Upper lobe of left lung (tissue), 6 donors: ENCODE measurements at regions not wholly inside any gene's neighbourhood (a gene's known extent, or its start where the extent isn't known, plus 50 kb on each side); places are given as distances from the start of the nearest gene placed in this dataset.

ENCODE experiments used
- ATAC-seq, 2 donors: fragments of 200-7000 bp; cut with Tn5 transposase; one replicate each; pipeline ENCODE4 v1.9.1; 2022; ENCODE audit warnings: mild to moderate bottlenecking in 2 of 2, moderate library complexity in 2 of 2; ENCODE audit not compliant: low FRiP score in 2 of 2
- DNase-seq, 2 donors: peaks; one replicate each; pipeline ENCODE4 v3.0.0-alpha.2; 2019 to 2020
- H3K27ac ChIP-seq, 4 donors: fragments of 200-600 bp; sonication (generic); one replicate each; pipeline ENCODE4 v1.5.1; 2016 to 2019
- H3K27me3 ChIP-seq, 4 donors: fragments of 200-600 bp; sonication (generic); one replicate each; pipeline ENCODE4 v1.5.1; 2017 to 2019
- H3K36me3 ChIP-seq, 4 donors: fragments of 200-600 bp; sonication (generic); one replicate each; pipeline ENCODE4 v1.5.1; 2016 to 2019
- H3K4me1 ChIP-seq, 4 donors: fragments of 200-600 bp; sonication (generic); one replicate each; pipeline ENCODE4 v1.5.1; 2018 to 2019
- H3K4me3 ChIP-seq, 4 donors: fragments of 200-600 bp; sonication (generic); one replicate each; pipeline ENCODE4 v1.5.1; 2017 to 2019; ENCODE audit warnings: mild to moderate bottlenecking in 2 of 4, moderate library complexity in 1 of 4
- H3K9me3 ChIP-seq, 4 donors: fragments of 200-600 bp; sonication (generic); one replicate each; pipeline ENCODE4 v1.5.1; 2018 to 2019
- EP300 ChIP-seq, 4 donors: sonication (generic); formaldehyde crosslinking; IDR thresholded peaks; one replicate each; pipeline ENCODE4 v1.5.1; 2017; ENCODE audit warnings: antibody characterized with exemption in 4 of 4, control low read depth in 2 of 4
- POLR2A ChIP-seq, 4 donors: fragments of 450-650 bp; IDR thresholded peaks; one replicate each; pipeline ENCODE4 v1.5.1; 2016 to 2017; ENCODE audit warnings: antibody characterized with exemption in 4 of 4, mild to moderate bottlenecking in 2 of 4
- POLR2AphosphoS5 ChIP-seq, 2 donors: sonication (generic); formaldehyde crosslinking; IDR thresholded peaks; one replicate each; pipeline ENCODE4 v1.5.1; 2017; ENCODE audit warnings: antibody characterized with exemption in 2 of 2
- WGBS, 2 donors: methylation state at CpG; one replicate each; pipeline ENCODE4 v1.1.5; 2017 to 2018; 5-methylcytosine and 5-hydroxymethylcytosine counted together
- TF ChIP-seq, protein P1 (sequence below), 6 experiments: fragments of 450-650 bp in 4 of 6; fragments of 200-600 bp in 2 of 6; sonication (generic) in 2 of 6; IDR thresholded peaks; one replicate each; pipeline ENCODE4 v1.5.1; 2016 to 2019; ENCODE audit warnings: antibody characterized with exemption in 6 of 6
- donor health status: DM: no; HTN: no; CAD: no; lungs with moderate emphysema.
- donor health status: DM: no; HTN: yes; CAD: no; lungs with severe emphysema.

DNA sequence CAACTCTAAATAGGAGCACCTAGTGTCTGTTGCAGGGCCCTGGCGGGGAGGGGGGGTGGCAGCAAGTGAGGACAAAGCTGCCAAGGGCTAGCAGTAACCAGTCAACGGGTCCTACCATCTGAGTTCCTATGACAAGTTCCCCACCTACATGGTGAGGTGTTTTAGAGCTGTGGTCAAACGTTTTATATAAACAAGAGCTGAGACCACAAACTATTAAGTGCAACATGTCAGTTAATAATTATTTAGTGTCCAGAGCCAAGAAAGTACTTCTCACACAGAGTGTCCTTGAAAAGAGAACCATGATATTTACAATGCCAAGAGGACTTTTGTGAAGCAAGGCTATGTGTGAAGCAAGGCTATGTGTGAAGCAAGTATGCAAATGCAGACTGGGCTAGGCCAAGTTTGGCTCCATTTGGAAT lies 434.7 kb downstream of the TNS3 start:
- Histone ChIP-seq H3K9me3 (no peaks in the 10 kb centered on the region), H3K27ac (peak overlapping the region in 1 of 4 donors; percentile 52), H3K4me1 (peaks cover 4 to 25% (median 12%) of the 10 kb centered on the region in 4 donors), H3K27me3 (no peaks in the 10 kb centered on the region), H3K4me3 (no peak overlapping the region), H3K36me3 (no peaks in the 10 kb centered on the region)
- TF ChIP-seq POLR2A (IDR thresholded peaks at IDR 0.05) (no peak), POLR2AphosphoS5 (IDR thresholded peaks at IDR 0.05) (peak in 1 of 2 donors; percentile 52), EP300 (IDR thresholded peaks at IDR 0.05) (peak in 2 of 4 donors; percentile 30 to 93)
- TF ChIP-seq, protein P1, sequence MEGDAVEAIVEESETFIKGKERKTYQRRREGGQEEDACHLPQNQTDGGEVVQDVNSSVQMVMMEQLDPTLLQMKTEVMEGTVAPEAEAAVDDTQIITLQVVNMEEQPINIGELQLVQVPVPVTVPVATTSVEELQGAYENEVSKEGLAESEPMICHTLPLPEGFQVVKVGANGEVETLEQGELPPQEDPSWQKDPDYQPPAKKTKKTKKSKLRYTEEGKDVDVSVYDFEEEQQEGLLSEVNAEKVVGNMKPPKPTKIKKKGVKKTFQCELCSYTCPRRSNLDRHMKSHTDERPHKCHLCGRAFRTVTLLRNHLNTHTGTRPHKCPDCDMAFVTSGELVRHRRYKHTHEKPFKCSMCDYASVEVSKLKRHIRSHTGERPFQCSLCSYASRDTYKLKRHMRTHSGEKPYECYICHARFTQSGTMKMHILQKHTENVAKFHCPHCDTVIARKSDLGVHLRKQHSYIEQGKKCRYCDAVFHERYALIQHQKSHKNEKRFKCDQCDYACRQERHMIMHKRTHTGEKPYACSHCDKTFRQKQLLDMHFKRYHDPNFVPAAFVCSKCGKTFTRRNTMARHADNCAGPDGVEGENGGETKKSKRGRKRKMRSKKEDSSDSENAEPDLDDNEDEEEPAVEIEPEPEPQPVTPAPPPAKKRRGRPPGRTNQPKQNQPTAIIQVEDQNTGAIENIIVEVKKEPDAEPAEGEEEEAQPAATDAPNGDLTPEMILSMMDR (IDR thresholded peaks at IDR 0.05), result no peak
- DNase-seq (peak in 1 of 2 donors; percentile 51), ATAC-seq (peak; percentile 68 to 87)
- WGBS, 2 donors, result 42 to 53% methylated on average over 3 of the region's 3 CpGs

DNA sequence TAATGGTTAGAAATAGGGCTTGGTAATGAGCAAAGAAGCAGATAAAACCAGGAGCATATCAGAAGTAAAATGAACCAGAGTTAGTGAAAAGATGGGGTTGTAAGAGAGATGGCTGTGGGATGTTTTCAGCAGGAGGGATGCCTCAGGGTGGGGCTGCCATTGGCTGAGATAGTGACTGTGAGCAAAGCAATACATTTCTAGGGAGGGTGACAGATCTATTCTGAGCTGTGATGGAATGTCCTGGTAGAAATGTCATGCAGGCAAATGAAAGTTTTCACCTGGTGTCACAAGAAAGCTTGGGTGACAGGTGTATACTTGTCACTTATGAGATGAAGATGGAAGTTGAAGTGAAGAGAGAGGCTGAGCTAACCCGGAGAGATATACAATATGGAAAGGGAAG lies 435.9 kb downstream of the TNS3 start:
- no peaks in the 10 kb centered on the region for H3K9me3 ChIP-seq
- ATAC-seq (no peak), DNase-seq (no peak)
- H3K27me3 ChIP-seq, result no peaks in the 10 kb centered on the region
- no peak overlapping the region for H3K4me3 ChIP-seq
- H3K27ac ChIP-seq, result no peak overlapping the region
- 31 to 86% methylated on average over 1 of the region's 1 CpG for WGBS, 2 donors
- H3K4me1 ChIP-seq, result peaks cover 4 to 25% (median 12%) of the 10 kb centered on the region in 4 donors
- TF ChIP-seq POLR2AphosphoS5 (IDR thresholded peaks at IDR 0.05) (no peak), EP300 (IDR thresholded peaks at IDR 0.05) (no peak), POLR2A (IDR thresholded peaks at IDR 0.05) (no peak)
- TF ChIP-seq, protein P1 (IDR thresholded peaks at IDR 0.05), result no peak
- H3K36me3 ChIP-seq, result no peaks in the 10 kb centered on the region

DNA sequence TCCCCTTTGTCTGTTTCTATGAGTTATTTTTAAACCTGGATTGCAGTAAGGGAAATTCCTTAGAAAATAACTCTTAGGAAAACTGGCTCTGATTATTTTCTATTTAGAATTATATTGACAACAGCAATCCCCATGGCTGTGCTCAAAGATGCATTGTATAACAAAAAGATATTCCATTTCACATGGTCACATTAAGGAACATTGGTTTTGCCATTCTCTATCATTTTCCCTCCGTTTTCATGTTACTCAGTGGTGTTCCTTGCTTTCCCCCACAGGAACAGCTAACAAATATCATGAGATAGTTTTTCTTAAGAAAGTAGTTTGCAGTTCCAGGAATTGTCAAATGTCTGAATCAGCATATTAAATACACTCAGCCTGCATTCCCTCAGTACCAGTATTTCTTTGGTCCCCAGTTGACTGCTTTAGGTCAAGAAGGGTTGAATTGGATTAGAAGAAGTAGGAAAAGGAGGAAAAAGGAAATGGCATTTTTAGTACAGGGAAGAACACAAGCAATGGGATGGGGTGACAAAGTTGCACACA lies 436.7 kb downstream of the TNS3 start:
- TF ChIP-seq POLR2A (IDR thresholded peaks at IDR 0.05) (no peak), EP300 (IDR thresholded peaks at IDR 0.05) (no peak), POLR2AphosphoS5 (IDR thresholded peaks at IDR 0.05) (no peak)
- TF ChIP-seq, protein P1 (IDR thresholded peaks at IDR 0.05), result no peak
- no peaks in the 10 kb centered on the region for H3K27me3 ChIP-seq
- no peak overlapping the region for H3K4me3 ChIP-seq
- H3K36me3 ChIP-seq, result no peaks in the 10 kb centered on the region
- DNase-seq, result no peak
- WGBS, 2 donors, result 60 to 75% methylated on average over 1 of the region's 1 CpG
- no peak overlapping the region for H3K27ac ChIP-seq
- no peak for ATAC-seq
- H3K4me1 ChIP-seq, result peaks cover 4 to 25% (median 12%) of the 10 kb centered on the region in 4 donors
- no peaks in the 10 kb centered on the region for H3K9me3 ChIP-seq

DNA sequence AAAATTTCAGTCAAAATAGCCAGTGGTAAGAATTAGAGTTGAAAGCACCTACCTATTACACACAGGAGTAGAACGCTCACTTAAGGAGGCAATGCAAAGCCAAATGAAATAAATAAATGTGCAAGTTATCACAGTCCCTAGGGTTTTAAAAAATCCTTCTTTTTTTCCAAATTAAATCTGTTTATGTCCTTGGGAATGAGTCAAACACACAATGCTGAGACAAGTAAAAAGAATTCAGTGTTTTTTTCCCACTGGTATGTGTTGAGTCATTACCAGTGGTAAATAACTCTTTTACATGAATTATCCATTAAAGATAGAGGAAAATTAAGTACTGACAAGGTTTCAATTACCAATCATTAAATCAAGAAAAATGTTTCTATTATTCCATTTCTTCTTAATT lies 438.6 kb downstream of the TNS3 start:
- Histone ChIP-seq H3K27ac (no peak overlapping the region), H3K4me3 (no peak overlapping the region), H3K36me3 (no peaks in the 10 kb centered on the region), H3K4me1 (peaks cover 0 to 14% (median 7%) of the 10 kb centered on the region in 4 donors), H3K9me3 (no peaks in the 10 kb centered on the region), H3K27me3 (no peaks in the 10 kb centered on the region)
- TF ChIP-seq POLR2A (IDR thresholded peaks at IDR 0.05) (no peak), POLR2AphosphoS5 (IDR thresholded peaks at IDR 0.05) (no peak), EP300 (IDR thresholded peaks at IDR 0.05) (no peak)
- TF ChIP-seq, protein P1 (IDR thresholded peaks at IDR 0.05), result no peak
- ATAC-seq (no peak), DNase-seq (no peak)
- WGBS, 2 donors, result 86 to 96% methylated on average over 1 of the region's 1 CpG

DNA sequence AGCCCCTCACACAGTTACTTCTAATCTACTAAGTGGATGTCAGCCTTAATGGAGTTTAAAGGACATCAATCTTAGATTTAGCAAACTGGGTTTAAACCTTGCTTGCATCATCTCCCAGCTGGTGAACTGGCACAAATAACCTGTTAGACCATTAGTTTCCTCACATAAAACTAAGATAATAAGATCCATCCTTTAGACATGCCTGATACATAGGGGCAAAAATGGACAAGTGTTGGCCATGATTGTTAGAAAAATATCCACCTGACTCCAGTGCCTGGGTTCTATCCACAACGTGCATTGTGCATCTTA lies 439.1 kb downstream of the TNS3 start:
- no peak for ATAC-seq
- Histone ChIP-seq H3K36me3 (no peaks in the 10 kb centered on the region), H3K4me1 (peaks cover 0 to 10% (median 4%) of the 10 kb centered on the region in 4 donors), H3K9me3 (no peaks in the 10 kb centered on the region), H3K27me3 (no peaks in the 10 kb centered on the region), H3K4me3 (no peak overlapping the region), H3K27ac (no peak overlapping the region)
- TF ChIP-seq EP300 (IDR thresholded peaks at IDR 0.05), result no peak
- TF ChIP-seq, protein P1 (IDR thresholded peaks at IDR 0.05), result no peak
- WGBS, 2 donors, result 78 to 94% methylated on average over 1 of the region's 1 CpG
- DNase-seq, result no peak
